HG03460 (cell line): ENCODE measurements at regions not wholly inside any gene's neighbourhood (a gene's known extent, or its start where the extent isn't known, plus 50 kb on each side); places are given as distances from the start of the nearest gene placed in this dataset.

ENCODE experiments used
- ATAC-seq: cut with Tn5 transposase; IDR thresholded peaks from one replicate; pipeline ENCODE4 v1.9.1; 2021; ENCODE audit not compliant: unreplicated experiment

GRCh38 chr2:21281384-21281783 is 157.6 kb downstream of the TDRD15 start:
- ATAC-seq = no peak

DNA sequence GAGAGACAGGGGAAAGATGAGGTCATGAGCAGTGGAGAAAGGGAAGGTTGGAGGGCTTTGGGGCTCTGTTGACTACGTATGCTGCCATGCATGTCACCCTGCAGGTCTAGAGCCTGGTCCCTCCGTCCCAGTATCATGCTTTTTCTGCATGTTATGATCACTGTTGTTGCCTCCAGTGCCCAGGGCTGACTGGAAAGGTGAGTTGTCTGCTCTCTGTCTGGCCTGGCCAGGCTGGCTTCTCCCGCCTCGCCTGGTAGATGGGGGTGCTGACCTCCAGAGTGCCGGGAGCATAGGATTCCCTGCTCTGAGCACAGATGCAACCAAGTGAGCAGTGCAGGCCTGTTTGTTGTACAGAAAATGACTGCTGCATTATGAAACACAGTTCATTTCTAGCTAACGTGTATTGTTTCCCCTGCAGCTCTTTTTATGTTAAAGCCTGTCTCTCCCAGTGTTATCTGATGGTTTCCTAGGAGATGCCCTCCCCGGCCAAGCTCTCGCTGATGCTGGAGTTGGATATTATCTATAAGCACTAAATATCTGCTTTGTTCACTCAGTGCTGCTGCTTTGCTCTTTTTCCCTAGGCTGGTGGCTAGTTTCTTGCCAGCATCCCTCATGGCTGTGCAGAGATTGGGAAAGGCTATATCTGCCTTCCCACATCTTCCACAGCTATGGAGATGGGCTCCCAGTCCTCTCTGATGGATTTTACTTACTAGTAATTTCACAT is 158.2 kb downstream of the TDRD15 start:
- ATAC-seq = no peak

GRCh38 chr2:21282515-21282898 is 158.7 kb downstream of the TDRD15 start:
- no peak for ATAC-seq

GRCh38 chr2:21288299-21288698 is 164.5 kb downstream of the TDRD15 start:
- no peak for ATAC-seq

- ATAC-seq = no peak
Measured at GRCh38 chr2:21288739-21289520, 165.2 kb downstream of the TDRD15 start.

DNA sequence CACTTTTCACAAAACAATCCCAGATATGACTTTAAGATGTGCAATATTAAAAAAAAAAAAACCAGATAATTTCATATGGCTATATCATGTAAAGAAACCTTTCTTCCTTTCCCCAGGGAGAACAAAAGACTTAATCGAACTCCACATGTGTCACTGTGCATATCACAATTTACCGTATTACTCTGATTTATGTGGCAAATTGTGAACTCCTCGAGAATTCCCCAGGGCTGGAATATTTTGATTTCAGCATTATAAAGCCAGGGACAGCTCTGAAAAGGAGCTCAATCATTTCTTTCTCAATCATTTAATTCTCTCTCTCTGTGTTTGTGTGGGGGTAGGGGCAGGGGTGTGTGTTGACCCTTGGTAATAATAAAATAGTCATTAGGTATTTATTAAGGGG is 165.8 kb downstream of the TDRD15 start:
- no peak for ATAC-seq

DNA sequence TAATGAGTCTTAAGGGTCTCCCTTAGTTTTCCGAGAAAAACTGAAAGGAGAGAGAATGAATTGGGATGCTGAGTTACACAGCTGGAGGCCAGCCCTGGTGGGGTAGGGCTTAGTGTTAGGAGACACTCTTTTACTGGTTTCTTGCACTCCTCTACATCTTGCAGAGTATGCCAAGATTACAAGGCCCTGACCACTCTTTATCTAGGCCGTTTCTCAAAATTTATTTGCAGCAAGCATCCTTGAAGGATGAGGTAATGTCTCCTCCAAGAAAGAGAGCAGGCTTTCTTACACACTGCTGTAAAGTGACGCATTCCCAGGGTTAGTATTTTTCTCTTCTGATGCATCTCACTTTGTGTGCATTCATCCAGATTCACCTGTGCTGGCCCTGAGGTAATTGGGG is 166.2 kb downstream of the TDRD15 start:
- ATAC-seq = no peak

DNA sequence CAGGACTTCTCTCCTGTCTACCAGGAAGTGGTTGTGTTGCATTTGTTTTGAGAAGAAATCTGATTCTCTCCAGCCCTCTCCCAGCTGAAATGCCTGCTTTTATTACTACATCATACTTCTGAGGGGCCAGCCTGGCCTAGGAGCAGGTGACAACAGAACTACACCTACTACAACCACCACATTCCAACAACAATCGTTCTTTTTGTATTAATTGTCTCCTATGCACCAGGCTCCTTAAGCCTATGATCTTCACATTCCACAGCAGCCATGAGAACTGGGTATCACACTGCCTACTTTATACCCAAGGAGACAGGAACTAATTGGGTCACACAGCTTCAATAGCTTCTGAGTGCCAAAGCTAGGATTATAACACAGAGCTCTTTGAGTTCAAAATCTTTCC is 167.7 kb downstream of the TDRD15 start:
- no peak for ATAC-seq

- ATAC-seq = no peak
Measured at GRCh38 chr2:21294446-21294845, 170.7 kb downstream of the TDRD15 start.

DNA sequence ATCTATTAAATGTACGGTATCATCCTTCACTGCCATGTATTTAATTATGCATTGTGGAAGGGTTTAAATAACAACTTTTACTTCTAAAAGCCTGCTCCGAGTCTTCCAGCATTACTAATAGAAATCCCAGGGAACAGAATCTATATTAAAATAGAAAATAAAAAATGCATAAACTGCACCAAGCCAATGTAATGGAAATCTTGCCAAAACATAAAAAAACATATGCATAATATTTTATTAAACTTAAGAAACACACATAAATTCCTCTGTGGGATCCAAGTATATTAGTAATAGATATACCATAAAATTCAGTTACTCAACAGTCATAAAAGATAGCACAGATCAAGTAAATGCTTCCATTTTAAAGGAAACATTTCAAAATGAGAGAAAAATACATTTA is 175.6 kb downstream of the TDRD15 start:
- no peak for ATAC-seq

- ATAC-seq = no peak
Measured at GRCh38 chr2:21301871-21302455, 178.2 kb downstream of the TDRD15 start.

- no peak for ATAC-seq
Measured at GRCh38 chr2:21303876-21304275, 180.1 kb downstream of the TDRD15 start.

- ATAC-seq = no peak
Measured at GRCh38 chr2:21305581-21305980, 181.8 kb downstream of the TDRD15 start.

- ATAC-seq = no peak
Measured at GRCh38 chr2:21306235-21306634, 182.5 kb downstream of the TDRD15 start.

DNA sequence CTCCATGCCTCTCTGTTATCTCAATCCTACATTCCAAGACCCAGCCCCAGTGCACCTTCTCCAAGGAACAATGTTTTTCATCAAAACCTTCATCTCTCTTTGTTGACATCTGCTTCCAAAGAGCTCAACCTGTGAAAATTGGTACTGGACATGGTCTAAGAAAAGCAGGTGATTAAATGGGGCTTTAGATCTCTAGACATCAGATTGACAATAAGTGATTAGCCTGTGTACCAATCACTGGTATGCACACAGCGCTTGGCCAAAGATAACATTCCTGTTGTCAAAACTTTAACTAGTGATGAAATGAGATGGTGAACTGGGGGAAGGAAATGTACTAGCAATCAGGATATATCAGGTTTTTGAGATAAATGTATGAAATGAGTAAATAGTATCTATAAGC is 183.3 kb downstream of the TDRD15 start:
- ATAC-seq = no peak

- no peak for ATAC-seq
Measured at GRCh38 chr2:21310493-21310892, 186.7 kb downstream of the TDRD15 start.

GRCh38 chr2:21314322-21314835 is 190.6 kb downstream of the TDRD15 start:
- ATAC-seq = no peak

- ATAC-seq = no peak
Measured at GRCh38 chr2:21317131-21317530, 193.4 kb downstream of the TDRD15 start.

DNA sequence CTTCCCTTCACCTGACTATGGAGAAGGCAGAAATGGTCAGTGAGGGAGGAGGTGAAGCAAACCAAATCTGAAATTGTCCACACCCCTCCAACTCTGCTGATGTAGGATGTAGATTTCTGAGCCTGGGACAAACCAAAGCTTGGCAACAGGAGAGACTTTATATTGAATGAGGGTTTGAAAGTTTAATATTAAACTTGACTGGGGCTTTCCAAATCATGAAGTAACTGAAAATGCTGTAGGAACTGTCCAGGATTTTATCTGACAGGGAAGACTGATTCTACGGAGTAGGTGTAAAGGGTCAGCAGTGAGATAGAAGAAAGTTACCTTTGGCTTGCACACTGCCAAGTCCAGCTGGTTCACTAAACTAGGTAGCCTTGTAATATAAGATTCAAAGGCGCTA is 194.5 kb downstream of the TDRD15 start:
- no peak for ATAC-seq

DNA sequence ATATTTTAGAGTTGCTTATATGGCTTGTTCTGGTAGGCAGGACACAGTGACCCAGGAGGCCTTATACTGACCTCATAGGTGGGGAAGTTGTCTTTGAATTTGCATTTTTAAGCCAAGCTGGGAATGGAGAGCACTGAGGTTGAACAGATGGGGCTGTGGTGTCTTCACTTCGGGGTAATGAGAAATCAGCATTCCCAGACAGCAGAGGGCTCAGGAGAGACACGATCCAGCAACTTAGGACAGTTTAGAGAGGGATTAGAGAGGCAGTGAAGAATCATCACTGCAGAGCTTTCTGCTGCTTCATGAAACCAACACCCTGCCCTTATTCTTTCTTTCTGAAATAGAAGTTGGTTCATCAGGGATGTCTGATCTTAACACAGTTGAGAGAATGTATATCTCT is 202.4 kb downstream of the TDRD15 start:
- no peak for ATAC-seq

GRCh38 chr2:21328177-21328576 is 204.4 kb downstream of the TDRD15 start:
- ATAC-seq = no peak

GRCh38 chr2:21330786-21331391 is 207.1 kb downstream of the TDRD15 start:
- ATAC-seq = no peak
